ENCODE measurements at regions not wholly inside any gene's neighbourhood (a gene's known extent, or its start where the extent isn't known, plus 50 kb on each side); places are given as distances from the start of the nearest gene placed in this dataset.
"Not testable (repeated sequence)": the region's sequence is repeated elsewhere in the genome, so short reads cannot be mapped to it uniquely, and the experiment has no call there.

- DNase-seq (ENCODE audit: extremely low read depth in 1 of 2, low read depth in 1 of 2): no peak
Measured at GRCh38 chr1:29949676-29950075, 713.4 kb downstream of the PTPRU start.

- DNase-seq (ENCODE audit: extremely low read depth in 1 of 2, low read depth in 1 of 2): no peak
Measured at GRCh38 chr1:29948581-29948980, 712.3 kb downstream of the PTPRU start.

GRCh38 chr1:29946057-29946456 lies 709.7 kb downstream of the PTPRU start:
- DNase-seq (ENCODE audit: extremely low read depth in 1 of 2, low read depth in 1 of 2): no peak

- DNase-seq (ENCODE audit: extremely low read depth in 1 of 2, low read depth in 1 of 2): no peak
Measured at GRCh38 chr1:29945426-29945825, 709.1 kb downstream of the PTPRU start.

- no peak for DNase-seq (ENCODE audit: extremely low read depth in 1 of 2, low read depth in 1 of 2)
Measured at GRCh38 chr1:29944253-29944905, 708.1 kb downstream of the PTPRU start.

GRCh38 chr1:29943034-29943433 lies 706.7 kb downstream of the PTPRU start:
- DNase-seq (ENCODE audit: extremely low read depth in 1 of 2, low read depth in 1 of 2): no peak

GRCh38 chr1:29939079-29939478 lies 702.8 kb downstream of the PTPRU start:
- DNase-seq (ENCODE audit: extremely low read depth in 1 of 2, low read depth in 1 of 2): no peak

- no peak for DNase-seq (ENCODE audit: extremely low read depth in 1 of 2, low read depth in 1 of 2)
Measured at GRCh38 chr1:29937356-29937755, 701.0 kb downstream of the PTPRU start.

- DNase-seq (ENCODE audit: extremely low read depth in 1 of 2, low read depth in 1 of 2): no peak
Measured at GRCh38 chr1:29936031-29936544, 699.8 kb downstream of the PTPRU start.

GRCh38 chr1:29934255-29934772 lies 698.0 kb downstream of the PTPRU start:
- DNase-seq (ENCODE audit: extremely low read depth in 1 of 2, low read depth in 1 of 2): no peak

- DNase-seq (ENCODE audit: extremely low read depth in 1 of 2, low read depth in 1 of 2): no peak
Measured at GRCh38 chr1:29933067-29933466, 696.7 kb downstream of the PTPRU start.

GRCh38 chr1:29932626-29933025 lies 696.3 kb downstream of the PTPRU start:
- no peak for DNase-seq (ENCODE audit: extremely low read depth in 1 of 2, low read depth in 1 of 2)

- DNase-seq (ENCODE audit: extremely low read depth in 1 of 2, low read depth in 1 of 2): no peak
Measured at GRCh38 chr1:29931477-29932175, 695.3 kb downstream of the PTPRU start.

GRCh38 chr1:29925058-29925457 lies 688.7 kb downstream of the PTPRU start:
- no peak for DNase-seq (ENCODE audit: extremely low read depth in 1 of 2, low read depth in 1 of 2)

GRCh38 chr1:29924017-29924431 lies 687.7 kb downstream of the PTPRU start:
- DNase-seq (ENCODE audit: extremely low read depth in 1 of 2, low read depth in 1 of 2): no peak

GRCh38 chr1:29921741-29922140 lies 685.4 kb downstream of the PTPRU start:
- DNase-seq (ENCODE audit: extremely low read depth in 1 of 2, low read depth in 1 of 2): no peak

GRCh38 chr1:29920784-29921183 lies 684.5 kb downstream of the PTPRU start:
- DNase-seq (ENCODE audit: extremely low read depth in 1 of 2, low read depth in 1 of 2): no peak

- DNase-seq (ENCODE audit: extremely low read depth in 1 of 2, low read depth in 1 of 2): no peak
Measured at GRCh38 chr1:29920316-29920715, 684.0 kb downstream of the PTPRU start.

- DNase-seq (ENCODE audit: extremely low read depth in 1 of 2, low read depth in 1 of 2): not testable (repeated sequence)
Measured at GRCh38 chr1:29919041-29919440, 682.7 kb downstream of the PTPRU start.

GRCh38 chr1:29916656-29917369 lies 680.5 kb downstream of the PTPRU start:
- DNase-seq (ENCODE audit: extremely low read depth in 1 of 2, low read depth in 1 of 2): no peak

GRCh38 chr1:29914936-29915335 lies 678.6 kb downstream of the PTPRU start:
- no peak for DNase-seq (ENCODE audit: extremely low read depth in 1 of 2, low read depth in 1 of 2)
